Stimulated activated CD4-positive, alpha-beta T cell treated with anti-CD3 and anti-CD28 coated beads, Interleukin-2, amount 100 ng/mL, for 24 hours (primary cell): ENCODE measurements at regions not wholly inside any gene's neighbourhood (a gene's known extent, or its start where the extent isn't known, plus 50 kb on each side); places are given as distances from the start of the nearest gene placed in this dataset.
"Not testable (repeated sequence)": the region's sequence is repeated elsewhere in the genome, so short reads cannot be mapped to it uniquely, and the experiment has no call there.

Source experiments
- DNase-seq, 2 donors: peaks; one replicate each; pipeline ENCODE4 v3.0.0-alpha.2; 2020

DNA sequence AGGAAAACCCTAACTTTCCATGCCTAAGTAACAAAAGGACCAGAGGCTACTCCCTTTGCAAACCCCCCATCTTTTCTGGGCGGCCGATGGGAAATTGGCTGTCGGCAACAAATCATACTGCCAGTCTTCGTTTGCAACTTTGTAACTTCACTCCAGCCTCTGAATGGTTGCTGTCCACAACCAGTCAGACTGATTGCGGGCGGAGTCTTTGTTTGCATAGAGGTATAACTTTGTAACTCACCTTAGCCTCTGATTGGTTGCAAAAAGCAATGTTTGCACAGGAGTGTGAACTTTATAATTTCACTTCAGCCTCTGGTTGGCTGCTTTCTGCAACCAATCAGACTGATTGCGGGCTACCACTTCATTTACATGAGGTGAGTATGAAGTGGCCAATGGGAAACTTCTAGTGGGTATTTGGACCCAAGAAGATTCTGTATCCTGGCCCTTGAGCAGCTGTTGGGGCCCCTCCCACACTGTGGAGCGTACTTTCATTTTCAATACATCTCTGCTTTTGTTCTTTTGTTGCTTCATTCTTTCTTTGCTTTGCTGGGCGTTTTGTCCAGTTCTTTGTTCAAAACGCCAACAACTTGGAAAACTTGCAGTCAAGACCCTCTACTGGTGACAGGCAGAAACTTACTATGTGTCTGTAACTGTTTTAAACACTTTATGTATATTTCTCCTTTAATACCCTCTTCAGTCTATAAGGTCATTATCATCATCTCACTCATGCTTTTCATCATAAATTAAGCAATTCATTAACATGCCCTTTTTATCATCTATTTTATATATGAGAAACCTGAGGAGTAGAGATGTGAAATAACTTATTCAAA lies 55.8 kb upstream of the PPP1R12A start:
- not testable (repeated sequence) for DNase-seq

DNA sequence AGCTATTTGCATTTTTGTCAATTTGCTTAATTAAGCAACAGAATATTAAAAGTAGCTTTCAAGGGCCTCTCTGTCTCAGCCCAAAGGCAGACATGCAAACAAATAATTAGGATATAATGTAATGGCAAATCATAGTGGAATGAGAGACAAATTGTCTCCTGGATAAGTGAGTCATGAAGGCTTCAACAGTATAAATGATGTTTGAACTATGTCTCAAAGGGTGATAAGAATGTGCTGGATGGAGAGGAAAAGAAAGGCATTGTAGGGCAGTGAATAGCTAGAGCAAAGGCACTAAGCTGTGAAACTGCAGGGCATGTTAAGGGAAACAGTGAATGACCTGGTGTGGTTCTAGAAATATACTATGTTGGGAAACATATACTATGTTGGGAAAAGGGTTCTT lies 53.5 kb upstream of the PPP1R12A start:
- DNase-seq = no peak

GRCh38 chr12:79987731-79988130 lies 52.8 kb upstream of the PPP1R12A start:
- no peak for DNase-seq
